Spleen (tissue), 11 donors: ENCODE measurements at regions not wholly inside any gene's neighbourhood (a gene's known extent, or its start where the extent isn't known, plus 50 kb on each side); places are given as distances from the start of the nearest gene placed in this dataset.

Source experiments
- DNase-seq: peaks from one replicate; pipeline ENCODE4 v3.0.0-alpha.2; 2020
- H3K27ac ChIP-seq, 8 donors: fragments of 200-600 bp; sonication (generic) in 7 of 8; 1 replicate in 4 of 8; 2 replicates in 4 of 8; pipeline versions ENCODE4 v1.5.0 to v1.8.0; 2016 to 2021; ENCODE audit warnings: inconsistent platforms in 4 of 8, mild to moderate bottlenecking in 4 of 8, moderate library complexity in 1 of 8
- H3K27me3 ChIP-seq, 7 donors: fragments of 200-600 bp; sonication (generic) in 6 of 7; replicated peaks in 1 of 7; 1 replicate in 4 of 7; 2 replicates in 3 of 7; pipeline versions ENCODE4 v1.5.0 to v1.8.0; 2016 to 2021; ENCODE audit warnings: inconsistent platforms in 3 of 7, mild to moderate bottlenecking in 1 of 7
- H3K36me3 ChIP-seq, 6 donors: fragments of 200-600 bp; sonication (generic) in 5 of 6; 1 replicate in 4 of 6; 2 replicates in 2 of 6; pipeline versions ENCODE4 v1.5.0 to v1.8.0; 2016 to 2021; ENCODE audit warnings: inconsistent platforms in 2 of 6
- H3K4me1 ChIP-seq, 6 donors: fragments of 200-600 bp; sonication (generic) in 5 of 6; 1 replicate in 3 of 6; 2 replicates in 3 of 6; pipeline versions ENCODE4 v1.5.0 to v1.8.0; 2016 to 2021; ENCODE audit warnings: inconsistent platforms in 3 of 6
- H3K4me3 ChIP-seq, 8 donors: fragments of 200-600 bp; sonication (generic) in 7 of 8; 1 replicate in 4 of 8; 2 replicates in 4 of 8; pipeline versions ENCODE4 v1.5.0 to v1.8.0; 2016 to 2021; ENCODE audit warnings: inconsistent platforms in 4 of 8, mild to moderate bottlenecking in 4 of 8, moderate library complexity in 2 of 8
- H3K9me3 ChIP-seq, 8 donors: fragments of 200-600 bp; sonication (generic) in 7 of 8; 1 replicate in 4 of 8; 2 replicates in 4 of 8; pipeline versions ENCODE4 v1.5.0 to v1.8.0; 2016 to 2021; ENCODE audit warnings: inconsistent platforms in 4 of 8
- POLR2A ChIP-seq, 3 donors: fragments of 450-650 bp; IDR thresholded peaks; one replicate each; pipeline ENCODE4 v1.5.1; 2017; ENCODE audit warnings: antibody characterized with exemption in 3 of 3, mild to moderate bottlenecking in 1 of 3
- POLR2AphosphoS5 ChIP-seq, 3 donors: sonication (generic); formaldehyde crosslinking; IDR thresholded peaks; one replicate each; pipeline ENCODE4 v1.5.1; 2017; ENCODE audit warnings: antibody characterized with exemption in 3 of 3
- WGBS, 5 donors: extraction: QIAGEN DNeasy Blood & Tissue Kit in 3 of 5; methylation state at CpG; one replicate each; pipeline versions ENCODE4 v1.1.5 to v1.1.7; 2013 to 2018; 5-methylcytosine and 5-hydroxymethylcytosine counted together
- intact Hi-C: fragments of 100-400 bp; cut with DNase I; formaldehyde crosslinking; loops from one replicate; pipeline ENCODE4 v1.15.0; 2023; ENCODE audit warnings: low total_unique reads
- TF ChIP-seq, protein P1 (sequence below), 11 experiments: fragments of 200-600 bp in 7 of 11; fragments of 450-650 bp in 4 of 11; sonication (generic) in 4 of 11; IDR thresholded peaks in 8 of 11; conservative IDR thresholded peaks in 3 of 11; 1 replicate in 7 of 11; 2 replicates in 4 of 11; pipeline versions ENCODE4 v1.4.0 to v1.8.0; 2016 to 2021; ENCODE audit warnings: antibody characterized with exemption in 11 of 11, inconsistent platforms in 4 of 11, mild to moderate bottlenecking in 1 of 11
- donor health status: healthy with polysubstance abuse.
- donor health status: DM: no; HTN: no; CAD: no; lungs with moderate emphysema.
- donor health status: DM: no; HTN: no; CAD: no.
- donor health status: Bipolar disorder and iron deficiency.
- donor health status: healthy.
- donor health status: DM: no; HTN: no; CAD: no.
- donor health status: DM: yes; HTN: yes; CAD: no.

DNA sequence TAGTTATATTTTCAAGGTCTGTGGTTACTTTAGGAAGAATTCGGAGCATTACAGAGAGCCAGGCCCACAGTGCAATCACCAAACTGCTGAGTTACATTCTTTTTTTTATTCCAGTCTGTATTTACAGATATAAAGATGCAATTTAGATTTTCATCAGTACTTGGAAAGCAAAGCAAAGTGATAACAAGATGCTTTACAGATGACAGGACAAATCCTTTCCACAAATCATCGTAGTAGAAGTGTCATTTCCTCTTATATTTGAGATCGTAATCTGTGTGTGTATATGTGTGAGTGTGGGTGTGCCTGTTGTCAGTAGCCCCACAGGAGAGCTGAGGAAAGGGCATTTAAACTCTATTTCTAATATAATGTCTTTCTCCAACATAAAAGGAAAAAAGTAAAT is 1893.7 kb downstream of the STIM2 start:
- no peak overlapping the region for H3K27ac ChIP-seq
- H3K4me3 ChIP-seq = no peak overlapping the region
- TF ChIP-seq POLR2AphosphoS5 (IDR thresholded peaks at IDR 0.05) = no peak
- no peaks in the 10 kb centered on the region for H3K27me3 ChIP-seq
- intact Hi-C loops = no loop called here
- H3K4me1 ChIP-seq = no peaks in the 10 kb centered on the region
- WGBS, 5 donors = 43 to 58% (median 56%) methylated on average over 3 of the region's 3 CpGs
- H3K9me3 ChIP-seq = peaks cover 0 to 5% (median 0%) of the 10 kb centered on the region in 8 donors
- H3K36me3 ChIP-seq = no peaks in the 10 kb centered on the region
- no peak for DNase-seq

DNA sequence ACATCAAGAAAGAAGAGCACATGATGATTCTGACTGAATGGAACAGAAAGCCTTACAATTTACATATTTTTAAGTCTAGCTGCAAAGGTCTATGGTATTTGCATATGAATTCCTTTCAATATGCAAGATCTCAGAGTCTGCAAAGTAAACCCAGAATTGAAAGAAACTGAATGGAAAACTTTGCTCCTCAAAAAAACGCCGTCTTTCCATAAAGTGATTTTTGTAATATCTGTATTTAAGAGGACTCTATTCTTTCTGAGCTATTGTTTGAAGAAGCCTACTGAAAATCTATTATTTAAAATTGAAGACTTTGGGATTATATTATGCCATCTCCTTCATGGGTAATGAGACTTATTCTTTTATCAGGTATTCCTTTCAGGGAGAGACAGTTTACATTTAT is 1894.4 kb downstream of the STIM2 start:
- no peak for DNase-seq

DNA sequence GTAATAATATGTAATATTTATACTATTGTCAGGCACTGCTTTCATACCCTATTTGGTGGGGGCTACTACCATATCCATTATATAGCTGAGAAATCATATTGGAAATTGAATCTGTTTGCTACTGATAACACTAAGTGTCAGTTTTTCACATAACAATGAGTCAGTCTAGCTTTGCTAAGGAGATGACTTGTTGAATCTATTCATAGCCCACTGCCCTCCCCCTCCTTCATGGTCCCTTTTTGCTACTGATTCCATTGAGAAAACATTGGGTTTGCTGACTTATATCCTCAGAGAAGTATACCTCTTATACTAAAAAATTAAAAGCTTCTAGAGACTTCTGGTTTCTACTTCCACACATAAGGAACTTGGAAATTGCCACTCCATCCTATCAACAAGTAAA is 1898.4 kb downstream of the STIM2 start:
- Histone ChIP-seq H3K36me3 (no peaks in the 10 kb centered on the region), H3K27ac (no peak overlapping the region), H3K4me3 (no peak overlapping the region), H3K9me3 (peaks cover 0 to 5% (median 0%) of the 10 kb centered on the region in 8 donors), H3K27me3 (no peaks in the 10 kb centered on the region), H3K4me1 (no peaks in the 10 kb centered on the region)
- intact Hi-C loops = no loop called here
- TF ChIP-seq POLR2A (IDR thresholded peaks at IDR 0.05) (no peak), POLR2AphosphoS5 (IDR thresholded peaks at IDR 0.05) (no peak)
- TF ChIP-seq, protein P1, sequence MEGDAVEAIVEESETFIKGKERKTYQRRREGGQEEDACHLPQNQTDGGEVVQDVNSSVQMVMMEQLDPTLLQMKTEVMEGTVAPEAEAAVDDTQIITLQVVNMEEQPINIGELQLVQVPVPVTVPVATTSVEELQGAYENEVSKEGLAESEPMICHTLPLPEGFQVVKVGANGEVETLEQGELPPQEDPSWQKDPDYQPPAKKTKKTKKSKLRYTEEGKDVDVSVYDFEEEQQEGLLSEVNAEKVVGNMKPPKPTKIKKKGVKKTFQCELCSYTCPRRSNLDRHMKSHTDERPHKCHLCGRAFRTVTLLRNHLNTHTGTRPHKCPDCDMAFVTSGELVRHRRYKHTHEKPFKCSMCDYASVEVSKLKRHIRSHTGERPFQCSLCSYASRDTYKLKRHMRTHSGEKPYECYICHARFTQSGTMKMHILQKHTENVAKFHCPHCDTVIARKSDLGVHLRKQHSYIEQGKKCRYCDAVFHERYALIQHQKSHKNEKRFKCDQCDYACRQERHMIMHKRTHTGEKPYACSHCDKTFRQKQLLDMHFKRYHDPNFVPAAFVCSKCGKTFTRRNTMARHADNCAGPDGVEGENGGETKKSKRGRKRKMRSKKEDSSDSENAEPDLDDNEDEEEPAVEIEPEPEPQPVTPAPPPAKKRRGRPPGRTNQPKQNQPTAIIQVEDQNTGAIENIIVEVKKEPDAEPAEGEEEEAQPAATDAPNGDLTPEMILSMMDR (IDR thresholded peaks at IDR 0.05 in 8 of 11, conservative IDR thresholded peaks at IDR 0.05 in 3 of 11) = no peak
- DNase-seq = no peak

More for the DNA sequence above, 1894.4 kb downstream of the STIM2 start:
- WGBS, 5 donors = 64 to 76% (median 71%) methylated on average over 2 of the region's 2 CpGs
- no peak for TF ChIP-seq POLR2AphosphoS5 (IDR thresholded peaks at IDR 0.05)
- no peak for TF ChIP-seq POLR2A (IDR thresholded peaks at IDR 0.05)
- TF ChIP-seq, protein P1 (IDR thresholded peaks at IDR 0.05 in 8 of 11, conservative IDR thresholded peaks at IDR 0.05 in 3 of 11) = no peak
- H3K27ac ChIP-seq = no peak overlapping the region
- intact Hi-C loops = no loop called here
- peaks cover 0 to 5% (median 0%) of the 10 kb centered on the region in 8 donors for H3K9me3 ChIP-seq
- no peaks in the 10 kb centered on the region for H3K4me1 ChIP-seq
- H3K36me3 ChIP-seq = no peaks in the 10 kb centered on the region
- H3K27me3 ChIP-seq = no peaks in the 10 kb centered on the region
- no peak overlapping the region for H3K4me3 ChIP-seq

DNA sequence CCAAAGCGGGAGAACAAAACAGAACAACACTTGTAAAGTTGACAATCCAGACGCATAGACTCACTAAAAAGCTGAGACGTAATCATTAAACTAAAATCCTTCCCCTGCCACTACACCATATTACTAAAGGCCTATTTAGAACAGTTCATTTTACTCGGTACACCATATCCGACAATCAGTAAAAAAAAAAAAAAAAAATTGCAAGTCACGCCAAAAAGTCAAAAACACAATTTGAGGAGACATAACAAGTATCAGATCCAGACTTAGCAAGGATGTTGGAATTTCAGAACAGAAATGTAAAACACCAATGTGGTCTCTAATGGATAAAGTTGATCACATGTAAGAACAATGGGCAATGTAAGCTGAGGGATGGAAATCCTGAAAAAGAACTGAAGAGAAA is 1899.4 kb downstream of the STIM2 start:
- intact Hi-C loops = no loop called here
- DNase-seq = no peak
- TF ChIP-seq, protein P1 (IDR thresholded peaks at IDR 0.05 in 8 of 11, conservative IDR thresholded peaks at IDR 0.05 in 3 of 11) = no peak
- TF ChIP-seq POLR2AphosphoS5 (IDR thresholded peaks at IDR 0.05) (no peak), POLR2A (IDR thresholded peaks at IDR 0.05) (no peak)
- Histone ChIP-seq H3K4me3 (no peak overlapping the region), H3K36me3 (no peaks in the 10 kb centered on the region), H3K9me3 (peaks cover 0 to 9% (median 0%) of the 10 kb centered on the region in 8 donors), H3K4me1 (no peaks in the 10 kb centered on the region), H3K27ac (no peak overlapping the region), H3K27me3 (no peaks in the 10 kb centered on the region)
- WGBS, 5 donors = 81 to 93% (median 86%) methylated on average over 6 of the region's 6 CpGs

DNA sequence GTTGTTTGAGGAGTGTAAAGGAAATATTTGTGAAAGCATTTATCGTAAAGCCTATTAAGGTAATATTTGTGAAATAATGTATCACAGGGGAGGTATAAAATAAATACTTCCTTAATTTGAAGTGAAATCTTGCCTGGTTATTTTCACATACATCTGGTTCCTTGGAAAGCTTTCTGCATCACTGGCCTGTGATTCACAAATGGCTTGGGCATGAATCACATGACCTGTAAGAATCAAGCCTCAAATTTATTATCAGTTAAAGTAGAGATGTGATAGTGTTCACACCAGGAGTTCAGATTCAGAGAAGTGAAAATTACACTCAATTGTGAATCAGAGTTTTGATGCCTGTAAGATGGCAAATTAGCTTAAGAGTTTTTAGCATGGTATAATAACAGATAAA is 1911.4 kb downstream of the STIM2 start:
- no peak for TF ChIP-seq POLR2AphosphoS5 (IDR thresholded peaks at IDR 0.05)
- no peak for TF ChIP-seq POLR2A (IDR thresholded peaks at IDR 0.05)
- TF ChIP-seq, protein P1 (IDR thresholded peaks at IDR 0.05 in 8 of 11, conservative IDR thresholded peaks at IDR 0.05 in 3 of 11) = no peak
- Histone ChIP-seq H3K36me3 (no peaks in the 10 kb centered on the region), H3K9me3 (peaks cover 0 to 15% (median 0%) of the 10 kb centered on the region in 8 donors), H3K27me3 (no peaks in the 10 kb centered on the region), H3K27ac (no peak overlapping the region), H3K4me3 (no peak overlapping the region), H3K4me1 (no peaks in the 10 kb centered on the region)
- DNase-seq = no peak
- intact Hi-C loops = no loop called here
- 84 to 98% (median 92%) methylated on average over 1 of the region's 1 CpG for WGBS, 5 donors
